Thymus (tissue), 11 donors: ENCODE measurements at regions not wholly inside any gene's neighbourhood (a gene's known extent, or its start where the extent isn't known, plus 50 kb on each side); places are given as distances from the start of the nearest gene placed in this dataset.
"Not testable (repeated sequence)": the region's sequence is repeated elsewhere in the genome, so short reads cannot be mapped to it uniquely, and the experiment has no call there.

ENCODE experiments used
- DNase-seq, 9 donors: peaks; one replicate each; pipeline ENCODE4 v3.0.0-alpha.2; 2013; ENCODE audit warnings: low spot score in 9 of 9, low read depth in 6 of 9, missing footprints in 1 of 9
- H3K27ac ChIP-seq, 2 donors: one replicate each; pipeline ENCODE4 v1.5.1; 2013; ENCODE audit warnings: control low read depth in 1 of 2, low read depth in 1 of 2, low read length in 1 of 2, mild to moderate bottlenecking in 1 of 2, moderate library complexity in 1 of 2
- H3K27me3 ChIP-seq, 2 donors: one replicate each; pipeline ENCODE4 v1.5.1; 2013; ENCODE audit warnings: low read length in 1 of 2; ENCODE audit not compliant: control insufficient read depth in 2 of 2, insufficient read depth in 1 of 2
- H3K36me3 ChIP-seq, 2 donors: one replicate each; pipeline ENCODE4 v1.5.1; 2013; ENCODE audit warnings: low read length in 1 of 2, mild to moderate bottlenecking in 1 of 2, moderate library complexity in 1 of 2; ENCODE audit not compliant: control insufficient read depth in 2 of 2, insufficient read depth in 2 of 2
- H3K4me1 ChIP-seq, 2 donors: one replicate each; pipeline ENCODE4 v1.5.1; 2013; ENCODE audit warnings: low read length in 2 of 2; ENCODE audit not compliant: control insufficient read depth in 2 of 2, insufficient read depth in 2 of 2
- H3K4me3 ChIP-seq, 2 donors: one replicate each; pipeline ENCODE4 v1.5.1; 2013; ENCODE audit warnings: low read length in 2 of 2, control low read depth in 1 of 2, mild to moderate bottlenecking in 1 of 2
- H3K9me3 ChIP-seq, 2 donors: one replicate each; pipeline ENCODE4 v1.5.1; 2013; ENCODE audit warnings: low read length in 1 of 2, mild to moderate bottlenecking in 1 of 2; ENCODE audit not compliant: control insufficient read depth in 2 of 2, insufficient read depth in 1 of 2
- WGBS: extraction: QIAGEN DNeasy Blood & Tissue Kit; methylation state at CpG from one replicate; pipeline ENCODE4 v1.1.7; 2013; 5-methylcytosine and 5-hydroxymethylcytosine counted together
- donor health status: healthy.

DNA sequence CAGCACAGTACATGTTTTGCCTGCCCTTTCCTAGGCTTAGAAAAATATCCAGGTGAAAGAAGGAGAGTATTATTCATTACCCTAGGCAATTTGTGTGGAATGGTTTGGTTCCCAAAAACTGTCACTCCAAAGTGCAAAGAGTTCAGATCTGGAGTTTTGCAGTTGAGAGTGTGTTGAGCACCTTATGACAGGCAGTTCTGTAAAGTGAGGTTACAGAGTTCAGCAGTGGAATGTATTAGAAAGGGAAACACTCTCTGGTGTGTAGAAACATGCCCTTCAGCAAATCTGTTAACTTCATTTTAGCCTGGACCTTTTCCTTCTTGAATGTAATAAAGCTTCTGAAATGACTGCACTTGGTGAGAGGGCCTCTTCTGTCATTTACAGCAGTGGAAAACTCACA, 154.0 kb upstream of the SSTR1 start:
- H3K9me3 ChIP-seq = no peaks in the 10 kb centered on the region
- DNase-seq = no peak
- no peak overlapping the region for H3K27ac ChIP-seq
- H3K4me3 ChIP-seq = no peak overlapping the region
- H3K27me3 ChIP-seq = no peaks in the 10 kb centered on the region
- H3K4me1 ChIP-seq = no peaks in the 10 kb centered on the region
- H3K36me3 ChIP-seq = no peaks in the 10 kb centered on the region

DNA sequence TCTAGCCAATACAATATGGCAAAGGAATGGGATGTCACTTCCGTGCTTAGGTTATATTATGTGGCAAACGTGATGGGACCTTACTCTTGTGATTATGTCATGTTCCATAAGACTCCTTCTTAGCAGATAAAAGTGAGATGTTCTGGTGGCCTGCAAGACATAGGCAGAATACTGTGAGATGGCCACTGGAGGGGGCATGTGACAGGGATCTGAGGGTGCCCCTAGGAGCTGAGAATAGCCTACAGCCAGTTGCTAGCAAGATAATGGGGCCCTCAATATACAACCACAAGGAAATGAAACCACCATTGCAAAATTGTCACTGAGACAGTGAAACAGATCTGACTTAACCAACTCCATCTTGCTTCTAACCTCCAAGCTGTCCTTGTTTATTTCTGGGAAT, 151.4 kb upstream of the SSTR1 start:
- WGBS = 97% methylated on average over 2 of the region's 2 CpGs
- no peak overlapping the region for H3K4me3 ChIP-seq
- H3K27me3 ChIP-seq = no peaks in the 10 kb centered on the region
- H3K4me1 ChIP-seq = no peaks in the 10 kb centered on the region
- no peak for DNase-seq
- H3K27ac ChIP-seq = no peak overlapping the region
- H3K9me3 ChIP-seq = peaks cover 0 to 3% of the 10 kb centered on the region in 2 donors
- no peaks in the 10 kb centered on the region for H3K36me3 ChIP-seq

DNA sequence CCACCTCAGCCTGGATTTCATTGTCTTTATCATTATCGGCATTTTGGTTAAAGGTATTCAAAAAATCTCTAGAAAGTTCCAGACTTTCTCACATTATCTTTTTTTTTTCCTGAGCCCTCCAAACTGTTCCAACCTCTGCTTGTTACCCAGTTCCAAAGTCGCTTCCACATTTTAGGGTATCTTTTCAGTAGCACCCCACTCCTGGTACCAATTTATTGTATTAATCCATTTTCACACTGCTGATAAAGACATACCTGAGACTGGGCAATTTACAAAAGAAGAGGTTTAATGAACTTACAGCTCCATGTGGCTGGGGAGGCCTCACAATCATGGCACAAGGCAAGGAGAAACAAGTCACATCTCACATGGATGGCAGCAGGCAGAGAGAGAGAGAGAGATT, 145.5 kb upstream of the SSTR1 start:
- WGBS = 97% methylated on average over 2 of the region's 2 CpGs
- H3K9me3 ChIP-seq, H3K4me1 ChIP-seq: not testable (repeated sequence)

DNA sequence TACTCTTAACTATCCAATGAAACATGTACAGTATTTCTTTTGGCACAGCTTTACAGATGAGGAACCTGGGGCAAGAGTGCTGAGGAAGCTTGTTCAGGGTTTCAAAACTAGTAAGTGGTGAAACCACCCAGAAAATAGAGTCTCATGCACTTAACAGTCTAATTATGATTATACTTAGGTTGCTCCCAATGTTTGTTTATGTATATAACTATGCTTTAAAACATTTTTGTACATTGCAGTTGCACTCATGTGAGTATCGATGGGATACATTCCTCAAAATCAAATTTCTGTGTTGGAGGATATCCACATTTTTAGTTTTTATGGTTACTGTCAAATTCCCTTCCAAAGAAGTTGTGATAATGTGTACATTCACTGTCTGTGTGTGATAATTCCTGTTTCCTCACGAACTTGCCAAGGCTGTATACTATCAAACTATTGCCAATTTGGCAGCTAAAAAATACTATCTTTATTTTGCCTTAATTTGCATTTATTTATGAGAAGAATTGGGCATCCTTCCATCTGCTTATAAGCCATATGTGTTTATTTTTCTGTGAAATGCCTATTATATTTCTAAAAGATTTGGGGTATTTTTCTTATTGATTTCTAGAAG, 143.9 kb upstream of the SSTR1 start:
- Histone ChIP-seq H3K4me1 (peaks cover 0 to 5% of the 10 kb centered on the region in 2 donors), H3K4me3 (no peak overlapping the region), H3K36me3 (no peaks in the 10 kb centered on the region), H3K9me3 (peaks cover 0 to 8% of the 10 kb centered on the region in 2 donors), H3K27ac (no peak overlapping the region), H3K27me3 (no peaks in the 10 kb centered on the region)
- WGBS = 89% methylated on average over 2 of the region's 2 CpGs
- no peak for DNase-seq

More for the DNA sequence above, 145.5 kb upstream of the SSTR1 start:
- not testable (repeated sequence) for H3K27me3 ChIP-seq, H3K4me3 ChIP-seq, H3K36me3 ChIP-seq, H3K27ac ChIP-seq, DNase-seq

DNA sequence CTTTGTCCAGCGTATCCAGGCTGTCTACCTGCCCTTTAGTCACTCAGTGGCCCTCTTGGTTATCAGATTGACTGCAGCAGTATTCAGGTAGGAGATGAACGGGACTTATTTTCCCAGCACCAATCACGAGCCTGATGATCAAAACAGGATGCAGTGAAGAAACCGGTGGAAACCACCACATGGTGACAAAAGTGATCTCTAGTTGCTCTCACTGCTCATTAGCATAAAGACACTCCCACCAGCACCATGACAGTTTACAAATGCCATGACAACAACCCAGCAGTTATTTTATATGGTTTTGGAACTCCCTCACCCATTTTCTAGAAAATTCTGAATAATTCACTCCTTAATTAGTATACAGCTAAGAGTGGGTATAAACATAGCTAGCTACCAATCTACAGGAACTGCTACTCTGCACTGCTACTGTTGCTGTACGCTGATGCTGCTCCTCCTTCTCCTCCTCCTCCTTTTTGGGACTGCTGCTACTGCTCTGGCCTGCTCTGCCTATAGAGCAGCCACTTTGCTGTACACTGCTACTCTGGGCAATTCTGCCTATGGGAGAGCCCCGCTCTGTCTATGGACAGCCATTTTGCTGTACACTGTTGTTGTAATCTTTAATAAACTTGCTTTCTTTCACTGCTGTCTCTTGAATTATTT, 142.5 kb upstream of the SSTR1 start:
- Histone ChIP-seq H3K4me1 (peaks cover 0 to 5% of the 10 kb centered on the region in 2 donors), H3K27ac (peak overlapping the region in 1 of 2 donors; percentile 69), H3K4me3 (no peak overlapping the region), H3K27me3 (no peaks in the 10 kb centered on the region), H3K9me3 (peaks cover 0 to 8% of the 10 kb centered on the region in 2 donors), H3K36me3 (no peaks in the 10 kb centered on the region)
- WGBS = 44% methylated on average over 6 of the region's 6 CpGs
- DNase-seq = peak in 4 of 9 donors; percentile 3 to 71 (median 28)

DNA sequence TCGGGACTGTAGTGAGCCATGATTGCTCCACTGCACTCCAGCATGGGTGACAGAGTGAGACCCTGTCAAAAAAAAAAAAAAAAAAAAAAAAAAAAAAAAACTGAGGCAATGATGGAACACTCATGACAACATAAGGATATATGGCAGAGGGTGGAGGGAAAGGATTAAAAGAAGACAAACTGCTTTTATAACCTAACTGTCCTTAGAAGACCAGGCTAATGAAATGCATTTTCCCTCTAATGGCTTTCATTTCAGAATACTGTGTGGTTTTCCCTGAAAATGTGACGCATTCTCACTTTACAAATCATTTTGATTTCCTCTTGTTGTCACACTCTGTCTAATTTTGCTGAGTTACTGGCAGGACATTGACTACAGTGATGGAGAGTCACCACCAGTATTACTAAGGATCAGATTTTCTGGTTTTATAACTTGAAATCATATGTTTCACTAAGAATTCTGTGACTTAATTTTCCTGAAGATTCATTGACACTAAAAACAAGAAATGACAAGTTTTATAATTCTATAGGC, 137.6 kb upstream of the SSTR1 start:
- DNase-seq = no peak
- peaks cover 0 to 17% of the 10 kb centered on the region in 2 donors for H3K4me1 ChIP-seq

DNA sequence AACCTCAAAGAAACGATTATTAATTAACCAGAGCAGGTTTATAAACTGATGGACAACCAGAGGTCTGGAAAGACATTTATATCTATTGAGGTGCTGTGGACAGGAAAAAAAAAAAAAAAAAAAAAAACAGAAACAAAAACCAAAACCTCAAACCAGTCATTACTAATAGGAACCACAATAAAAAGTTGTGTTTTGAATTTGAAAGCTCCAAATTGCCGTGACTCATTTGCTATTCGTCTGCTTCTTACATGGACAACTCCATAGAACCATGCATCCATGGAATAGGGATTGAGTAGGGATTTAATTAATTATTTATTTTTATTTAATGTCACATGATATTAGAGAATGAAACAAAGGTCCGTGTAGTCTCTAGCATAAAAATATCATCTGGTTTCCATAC, 134.1 kb upstream of the SSTR1 start:
- Histone ChIP-seq H3K36me3 (no peaks in the 10 kb centered on the region), H3K4me1 (peaks cover 0 to 24% of the 10 kb centered on the region in 2 donors), H3K27ac (no peak overlapping the region), H3K4me3 (no peak overlapping the region), H3K9me3 (no peaks in the 10 kb centered on the region), H3K27me3 (no peaks in the 10 kb centered on the region)
- DNase-seq = no peak
- WGBS = 39% methylated on average over 4 of the region's 4 CpGs

More for the DNA sequence above, 137.6 kb upstream of the SSTR1 start:
- Histone ChIP-seq H3K4me3 (no peak overlapping the region), H3K27me3 (no peaks in the 10 kb centered on the region), H3K27ac (no peak overlapping the region), H3K9me3 (no peaks in the 10 kb centered on the region), H3K36me3 (no peaks in the 10 kb centered on the region)
- WGBS = 92% methylated on average over 2 of the region's 2 CpGs

DNA sequence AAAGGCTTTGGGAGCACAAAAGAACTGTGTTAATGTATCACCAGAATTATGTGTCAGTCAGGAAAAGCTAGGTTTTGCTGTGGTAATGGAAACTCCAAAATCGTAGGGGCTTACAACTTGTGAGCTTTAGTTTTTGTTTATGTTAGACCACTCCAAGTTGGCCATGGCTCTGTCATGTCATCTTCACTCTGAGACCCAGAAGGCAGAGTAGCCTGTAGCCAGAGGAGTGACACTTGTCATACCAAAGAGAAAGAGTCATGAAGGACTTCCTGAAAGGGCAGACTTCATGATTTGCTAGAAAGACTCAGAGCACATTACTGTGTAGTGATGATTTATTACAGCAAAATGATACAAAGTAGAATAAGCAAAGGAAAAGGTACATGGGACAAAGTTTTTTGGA, 133.6 kb upstream of the SSTR1 start:
- H3K4me3 ChIP-seq = no peak overlapping the region
- WGBS = 70% methylated on average over 1 of the region's 1 CpG
- H3K27ac ChIP-seq = peak overlapping the region in 1 of 2 donors; percentile 82
- DNase-seq = peak in 1 of 9 donors; percentile 13
- H3K27me3 ChIP-seq = no peaks in the 10 kb centered on the region
- H3K36me3 ChIP-seq = no peaks in the 10 kb centered on the region
- H3K4me1 ChIP-seq = peaks cover 0 to 27% of the 10 kb centered on the region in 2 donors
- no peaks in the 10 kb centered on the region for H3K9me3 ChIP-seq

DNA sequence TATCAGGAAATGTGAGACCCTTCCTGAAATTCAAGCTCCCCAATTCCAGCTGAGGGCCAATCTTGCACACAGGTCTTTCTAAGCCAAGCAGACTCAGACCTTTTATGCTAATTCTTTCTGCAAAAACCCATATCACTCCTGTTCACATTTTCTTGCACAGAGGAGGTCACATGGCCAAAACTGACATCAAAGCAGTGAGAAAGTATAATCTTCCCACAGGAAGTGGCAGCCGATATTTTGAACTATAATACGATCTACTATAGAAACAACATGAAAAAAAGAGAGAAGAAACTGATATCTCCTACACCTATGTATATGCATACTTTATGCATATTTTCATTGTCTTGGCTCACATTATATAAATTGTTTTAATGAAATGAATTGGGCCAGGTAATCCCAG, 132.9 kb upstream of the SSTR1 start:
- Histone ChIP-seq H3K27me3 (no peaks in the 10 kb centered on the region), H3K4me1 (peaks cover 0 to 27% of the 10 kb centered on the region in 2 donors), H3K4me3 (no peak overlapping the region), H3K36me3 (no peaks in the 10 kb centered on the region), H3K27ac (peak overlapping the region in 1 of 2 donors; percentile 82), H3K9me3 (no peaks in the 10 kb centered on the region)
- WGBS = 2% methylated on average over 2 of the region's 2 CpGs
- DNase-seq = peak in 4 of 9 donors; percentile 3 to 74 (median 38)
